Mesenchymal stem cell (in vitro differentiated cells and primary cell): ENCODE measurements at regions not wholly inside any gene's neighbourhood (a gene's known extent, or its start where the extent isn't known, plus 50 kb on each side); places are given as distances from the start of the nearest gene placed in this dataset.

Experiments
- DNase-seq: peaks from one replicate; pipeline ENCODE4 v3.0.0-alpha.2; 2013
- H2AFZ ChIP-seq: one replicate; pipeline ENCODE4 v1.6.1; 2013; ENCODE audit warnings: low read depth, mild to moderate bottlenecking, control low read depth, inconsistent platforms, low read length, moderate library complexity
- H2AK5ac ChIP-seq: 2 replicates; pipeline ENCODE4 v1.6.1; 2013; ENCODE audit warnings: low read length, moderate library complexity, mild to moderate bottlenecking, inconsistent platforms; ENCODE audit not compliant: severe bottlenecking
- H2BK120ac ChIP-seq: one replicate; pipeline ENCODE4 v1.6.1; 2013; ENCODE audit warnings: low read depth, mild to moderate bottlenecking, inconsistent platforms, low read length, moderate library complexity
- H2BK12ac ChIP-seq, 2 experiments: one replicate each; pipeline ENCODE4 v1.6.1; 2013; ENCODE audit warnings: inconsistent platforms in 2 of 2, low read length in 2 of 2, mild to moderate bottlenecking in 2 of 2, moderate library complexity in 2 of 2, control low read depth in 1 of 2
- H2BK15ac ChIP-seq: one replicate; pipeline ENCODE4 v1.6.1; 2013; ENCODE audit warnings: mild to moderate bottlenecking, low read depth, inconsistent platforms; ENCODE audit not compliant: poor library complexity, severe bottlenecking
- H2BK5ac ChIP-seq: 2 replicates; pipeline ENCODE4 v1.6.1; 2013; ENCODE audit warnings: low read depth, mild to moderate bottlenecking, low read length, control low read depth, inconsistent platforms; ENCODE audit not compliant: poor library complexity, severe bottlenecking
- H3K14ac ChIP-seq, 2 experiments: one replicate each; pipeline ENCODE4 v1.6.1; 2013; ENCODE audit warnings: inconsistent platforms in 2 of 2, low read length in 2 of 2, control low read depth in 1 of 2, mild to moderate bottlenecking in 1 of 2, moderate library complexity in 1 of 2
- H3K18ac ChIP-seq, 2 experiments: one replicate each; pipeline ENCODE4 v1.6.1; 2013; ENCODE audit warnings: inconsistent platforms in 2 of 2, low read length in 2 of 2, control low read depth in 1 of 2, low read depth in 1 of 2, mild to moderate bottlenecking in 1 of 2
- H3K23ac ChIP-seq, 2 experiments: one replicate each; pipeline ENCODE4 v1.6.1; 2013; ENCODE audit warnings: inconsistent platforms in 2 of 2, low read length in 2 of 2, mild to moderate bottlenecking in 2 of 2, moderate library complexity in 2 of 2, control low read depth in 1 of 2
- H3K27ac ChIP-seq: 2 replicates; pipeline ENCODE4 v1.5.1; 2013; ENCODE audit warnings: mild to moderate bottlenecking, moderate library complexity, low read length, control low read depth, inconsistent platforms; ENCODE audit not compliant: poor library complexity, severe bottlenecking
- H3K27me3 ChIP-seq, 2 experiments: 2 replicates each; pipeline versions ENCODE4 v1.6.1 to v1.7.0; 2013; ENCODE audit warnings: low read length in 2 of 2, mild to moderate bottlenecking in 2 of 2, moderate library complexity in 2 of 2, control low read depth in 1 of 2, inconsistent platforms in 1 of 2; ENCODE audit not compliant: control insufficient read depth in 1 of 2, insufficient read depth in 1 of 2
- H3K36me3 ChIP-seq, 2 experiments: 2 replicates each; pipeline versions ENCODE4 v1.6.1 to v1.7.0; 2013; ENCODE audit warnings: low read length in 2 of 2, control low read depth in 1 of 2, inconsistent platforms in 1 of 2, low read depth in 1 of 2, mild to moderate bottlenecking in 1 of 2; ENCODE audit not compliant: insufficient read depth in 2 of 2, control insufficient read depth in 1 of 2
- H3K4ac ChIP-seq, 2 experiments: one replicate each; pipeline ENCODE4 v1.6.1; 2013; ENCODE audit warnings: inconsistent platforms in 2 of 2, low read length in 2 of 2, mild to moderate bottlenecking in 2 of 2, moderate library complexity in 2 of 2, control low read depth in 1 of 2, low read depth in 1 of 2
- H3K4me1 ChIP-seq: 2 replicates; pipeline ENCODE4 v1.6.1; 2013; ENCODE audit warnings: low read depth, low read length, control low read depth; ENCODE audit not compliant: control insufficient read depth, insufficient read depth
- H3K4me2 ChIP-seq: 2 replicates; pipeline ENCODE4 v1.6.1; 2013; ENCODE audit warnings: low read length, mild to moderate bottlenecking, inconsistent platforms; ENCODE audit not compliant: poor library complexity, severe bottlenecking
- H3K4me3 ChIP-seq, 2 experiments: 2 replicates each; pipeline versions ENCODE4 v1.5.1 to v1.7.0; 2013; ENCODE audit warnings: low read length in 2 of 2, mild to moderate bottlenecking in 2 of 2, control low read depth in 1 of 2, low read depth in 1 of 2; ENCODE audit not compliant: insufficient read depth in 1 of 2
- H3K79me1 ChIP-seq: replicated peaks from 2 replicates; pipeline ENCODE4 v1.6.1; 2013; ENCODE audit warnings: mild to moderate bottlenecking, control low read depth, low read length, inconsistent platforms; ENCODE audit not compliant: poor library complexity, severe bottlenecking
- H3K9ac ChIP-seq: 2 replicates; pipeline ENCODE4 v1.7.0; 2013; ENCODE audit warnings: mild to moderate bottlenecking, low read length, moderate library complexity
- H3K9me3 ChIP-seq: 2 replicates; pipeline ENCODE4 v1.7.0; 2013; ENCODE audit warnings: mild to moderate bottlenecking, low read length; ENCODE audit not compliant: control insufficient read depth
- H4K8ac ChIP-seq: one replicate; pipeline ENCODE4 v1.6.1; 2013; ENCODE audit warnings: inconsistent platforms, mild to moderate bottlenecking, low read length, moderate library complexity
- H4K91ac ChIP-seq: one replicate; pipeline ENCODE4 v1.6.1; 2013; ENCODE audit warnings: mild to moderate bottlenecking, low read length, inconsistent platforms
- WGBS: methylation state at CpG from one replicate; pipeline ENCODE4 v1.1.7; 2013; ENCODE audit warnings: mixed read lengths; 5-methylcytosine and 5-hydroxymethylcytosine counted together

GRCh38 chr9:2568689-2569088 is 52.9 kb upstream of the VLDLR start:
- no peak overlapping the region for H2BK12ac ChIP-seq
- H3K4me3 ChIP-seq: no peak overlapping the region
- no peak overlapping the region for H2AK5ac ChIP-seq
- no peak overlapping the region for H4K91ac ChIP-seq
- peaks cover 2% of the 10 kb centered on the region for H3K4me1 ChIP-seq
- H3K4me2 ChIP-seq: no peak overlapping the region
- H3K23ac ChIP-seq: no peak overlapping the region
- H3K27ac ChIP-seq: no peak overlapping the region
- H3K79me1 ChIP-seq: no peaks in the 10 kb centered on the region
- no peaks in the 10 kb centered on the region for H3K27me3 ChIP-seq
- no peak overlapping the region for H3K9ac ChIP-seq
- H3K18ac ChIP-seq: no peak overlapping the region
- no peaks in the 10 kb centered on the region for H3K9me3 ChIP-seq
- no peak overlapping the region for H3K4ac ChIP-seq
- H2BK15ac ChIP-seq: no peak overlapping the region
- H4K8ac ChIP-seq: no peak overlapping the region
- no peak overlapping the region for H2BK5ac ChIP-seq
- H3K36me3 ChIP-seq: no peaks in the 10 kb centered on the region
- H2AFZ ChIP-seq: no peak overlapping the region
- no peak for DNase-seq
- no peak overlapping the region for H2BK120ac ChIP-seq
- H3K14ac ChIP-seq: no peak overlapping the region

DNA sequence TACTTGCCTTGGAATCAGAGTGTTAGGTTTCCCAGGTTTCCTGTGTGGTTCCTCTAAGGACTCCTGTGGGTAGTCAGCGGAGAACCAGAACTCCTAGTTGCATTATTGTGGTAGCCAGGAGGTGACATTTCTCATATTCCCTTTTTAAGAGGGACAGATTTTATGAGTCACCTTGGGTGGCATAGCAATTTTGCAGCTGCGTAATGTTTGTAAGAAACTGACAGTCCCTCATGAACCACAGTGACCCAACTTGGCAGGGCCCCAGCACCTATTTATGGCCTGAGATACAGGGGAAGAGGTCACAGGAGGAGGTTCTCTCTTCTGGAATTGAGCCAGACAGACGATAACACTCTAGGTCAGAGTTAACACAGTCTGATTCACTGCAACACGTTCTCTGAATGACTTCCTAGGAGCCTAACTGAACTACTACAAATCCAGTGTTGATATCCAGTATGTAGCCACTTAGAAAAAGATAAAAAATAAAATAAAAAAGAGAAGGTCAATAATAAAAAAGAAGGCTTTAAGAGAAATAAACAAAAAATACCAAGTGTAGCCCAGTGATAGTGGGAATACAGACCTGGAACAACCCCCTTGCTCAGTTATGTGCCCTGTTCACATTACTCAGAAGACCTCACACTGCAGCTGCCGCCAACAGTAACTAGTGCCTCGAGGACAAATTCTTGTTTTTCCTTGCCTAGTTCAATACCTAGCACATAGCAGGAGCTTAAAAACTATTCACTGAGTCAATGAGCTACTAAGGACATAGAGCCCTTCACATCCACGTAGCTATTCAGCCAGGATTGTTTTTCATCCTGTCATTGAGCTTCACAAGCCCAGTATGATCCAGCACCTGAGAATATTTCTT is 50.7 kb upstream of the VLDLR start:
- Histone ChIP-seq H2BK15ac (no peak overlapping the region), H2AK5ac (no peak overlapping the region), H3K4ac (no peak overlapping the region), H3K18ac (no peak overlapping the region), H3K79me1 (no peaks in the 10 kb centered on the region), H3K23ac (no peak overlapping the region), H3K9ac (no peak overlapping the region), H2BK12ac (no peak overlapping the region), H3K27me3 (no peaks in the 10 kb centered on the region), H2AFZ (no peak overlapping the region), H3K4me3 (no peak overlapping the region), H3K4me1 (peaks cover 2% of the 10 kb centered on the region), H2BK5ac (no peak overlapping the region), H3K9me3 (no peaks in the 10 kb centered on the region), H3K27ac (no peak overlapping the region), H2BK120ac (no peak overlapping the region), H3K4me2 (no peak overlapping the region), H4K8ac (no peak overlapping the region), H3K14ac (no peak overlapping the region), H3K36me3 (no peaks in the 10 kb centered on the region), H4K91ac (no peak overlapping the region)
- WGBS: 54% methylated on average over 6 of the region's 7 CpGs
- DNase-seq: peak; percentile 49
